ENCODE measurements at regions not wholly inside any gene's neighbourhood (a gene's known extent, or its start where the extent isn't known, plus 50 kb on each side); places are given as distances from the start of the nearest gene placed in this dataset.

- no peak for DNase-seq
These were observed 743.0 kb downstream of the KCTD16 start for GRCh38 chr5:144913661-144914060.

GRCh38 chr5:144896473-144896872 is 725.8 kb downstream of the KCTD16 start:
- DNase-seq: no peak

GRCh38 chr5:144886668-144887067 is 716.0 kb downstream of the KCTD16 start:
- DNase-seq: no peak

GRCh38 chr5:144882739-144883283 is 712.1 kb downstream of the KCTD16 start:
- DNase-seq: no peak

GRCh38 chr5:144880513-144880912 is 709.8 kb downstream of the KCTD16 start:
- no peak for DNase-seq

- DNase-seq: no peak
These were observed 706.3 kb downstream of the KCTD16 start for GRCh38 chr5:144876990-144877389.

GRCh38 chr5:144873076-144873475 is 702.4 kb downstream of the KCTD16 start:
- DNase-seq: no peak

GRCh38 chr5:144864118-144864517 is 693.4 kb downstream of the KCTD16 start:
- DNase-seq: peak; percentile 17

- no peak for DNase-seq
These were observed 686.8 kb downstream of the KCTD16 start for GRCh38 chr5:144857454-144857853.

- DNase-seq: no peak
These were observed 673.4 kb downstream of the KCTD16 start for GRCh38 chr5:144844086-144844485.

GRCh38 chr5:144832416-144832815 is 661.7 kb downstream of the KCTD16 start:
- no peak for DNase-seq

- no peak for DNase-seq
These were observed 661.0 kb downstream of the KCTD16 start for GRCh38 chr5:144831650-144832049.

GRCh38 chr5:144822503-144822902 is 651.8 kb downstream of the KCTD16 start:
- DNase-seq: no peak

GRCh38 chr5:144820278-144820677 is 649.6 kb downstream of the KCTD16 start:
- no peak for DNase-seq

- no peak for DNase-seq
These were observed 644.5 kb downstream of the KCTD16 start for GRCh38 chr5:144815131-144815530.

GRCh38 chr5:144812763-144813162 is 642.1 kb downstream of the KCTD16 start:
- no peak for DNase-seq

- DNase-seq: no peak
These were observed 629.5 kb downstream of the KCTD16 start for GRCh38 chr5:144800169-144800568.

- DNase-seq: no peak
These were observed 627.9 kb downstream of the KCTD16 start for GRCh38 chr5:144798595-144798994.

GRCh38 chr5:144794922-144795321 is 624.2 kb downstream of the KCTD16 start:
- DNase-seq: no peak

GRCh38 chr5:144788556-144788955 is 617.9 kb downstream of the KCTD16 start:
- no peak for DNase-seq

- no peak for DNase-seq
These were observed 617.4 kb downstream of the KCTD16 start for GRCh38 chr5:144788046-144788445.

GRCh38 chr5:144779368-144779767 is 608.7 kb downstream of the KCTD16 start:
- DNase-seq: no peak

- DNase-seq: no peak
These were observed 607.9 kb downstream of the KCTD16 start for GRCh38 chr5:144778561-144778960.

GRCh38 chr5:144774197-144774596 is 603.5 kb downstream of the KCTD16 start:
- DNase-seq: no peak

GRCh38 chr5:144773628-144774027 is 603.0 kb downstream of the KCTD16 start:
- DNase-seq: no peak

- no peak for DNase-seq
These were observed 601.1 kb downstream of the KCTD16 start for GRCh38 chr5:144771802-144772201.

Measured in NCI-H1105 (cell line).